Stimulated activated naive CD8-positive, alpha-beta T cell treated with anti-CD3 and anti-CD28 coated beads, Interleukin-15, Interleukin-2, amounts not matched to agents 100 ng/mL and 50 ng/mL, for 24 hours (primary cell): ENCODE measurements at regions not wholly inside any gene's neighbourhood (a gene's known extent, or its start where the extent isn't known, plus 50 kb on each side); places are given as distances from the start of the nearest gene placed in this dataset.
A peak's percentile ranks its signal among the peaks of the same experiment; 100 is the strongest.
"Not testable (repeated sequence)": the region's sequence is repeated elsewhere in the genome, so short reads cannot be mapped to it uniquely, and the experiment has no call there.

Experiments
- H3K27ac Mint-ChIP-seq: one replicate; pipeline ENCODE4 v1.8.0; 2021; ENCODE audit warnings: mild to moderate bottlenecking, mixed read lengths
- H3K27me3 Mint-ChIP-seq: one replicate; pipeline ENCODE4 v1.8.0; 2021; ENCODE audit warnings: mixed read lengths
- H3K36me3 Mint-ChIP-seq: one replicate; pipeline ENCODE4 v1.8.0; 2021; ENCODE audit warnings: low read depth, mixed read lengths
- H3K4me1 Mint-ChIP-seq: one replicate; pipeline ENCODE4 v1.8.0; 2021; ENCODE audit warnings: low read depth, mixed read lengths
- H3K4me3 Mint-ChIP-seq: one replicate; pipeline ENCODE4 v1.8.0; 2021; ENCODE audit warnings: mild to moderate bottlenecking, mixed read lengths
- H3K9me3 Mint-ChIP-seq: one replicate; pipeline ENCODE4 v1.8.0; 2021; ENCODE audit warnings: mixed read lengths

DNA sequence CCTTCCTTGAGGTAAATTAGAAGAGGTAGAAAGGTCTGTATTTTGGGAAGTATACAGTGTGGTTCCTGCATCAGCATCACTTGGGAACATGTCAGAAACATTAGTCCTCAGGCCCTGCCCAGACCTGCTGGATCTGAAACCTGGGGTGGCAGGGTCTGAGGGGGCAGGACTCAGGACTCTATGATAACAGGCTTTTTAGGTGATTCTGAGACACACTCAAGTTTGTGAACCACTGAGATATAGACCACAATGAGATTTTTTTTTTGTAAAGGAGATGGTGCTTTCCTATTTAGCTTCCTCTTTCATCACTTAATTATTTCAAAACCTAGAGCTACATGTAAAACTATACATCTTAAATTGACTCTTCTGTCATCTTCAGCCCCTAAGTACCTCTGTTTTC is 262.7 kb upstream of the SPOPL start:
- Mint-ChIP-seq H3K4me1 (peaks cover 11% of the 10 kb centered on the region), H3K27me3 (no peaks in the 10 kb centered on the region), H3K27ac (peak overlapping the region; percentile 46), H3K36me3 (no peaks in the 10 kb centered on the region), H3K9me3 (peaks cover 3% of the 10 kb centered on the region), H3K4me3 (no peak overlapping the region)

GRCh38 chr2:138239902-138240491 is 261.6 kb upstream of the SPOPL start:
- Mint-ChIP-seq H3K4me3 (no peak overlapping the region), H3K27ac (no peak overlapping the region), H3K4me1 (peaks cover 11% of the 10 kb centered on the region), H3K36me3 (no peaks in the 10 kb centered on the region), H3K9me3 (peaks cover 2% of the 10 kb centered on the region), H3K27me3 (no peaks in the 10 kb centered on the region)

DNA sequence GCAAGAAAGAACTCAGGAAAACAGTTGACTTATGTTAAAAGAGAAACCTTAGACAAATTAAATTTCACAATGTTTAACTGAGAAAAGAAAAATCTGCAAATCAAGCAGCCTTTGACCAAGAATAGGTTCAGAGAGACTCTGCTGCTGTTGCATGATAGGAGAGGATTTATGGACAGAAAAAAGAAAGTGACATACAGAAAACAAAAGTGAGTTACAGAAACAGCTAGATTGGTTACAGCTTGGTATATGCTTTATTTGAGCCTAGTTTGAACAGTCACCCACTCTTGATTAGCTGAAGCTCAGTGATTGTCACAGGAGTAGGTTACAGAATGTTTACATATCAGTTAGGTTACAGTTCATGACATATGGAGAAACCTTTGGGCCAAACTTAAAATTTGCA is 258.2 kb upstream of the SPOPL start:
- H3K9me3 Mint-ChIP-seq: no peaks in the 10 kb centered on the region
- no peak overlapping the region for H3K4me3 Mint-ChIP-seq
- H3K27ac Mint-ChIP-seq: no peak overlapping the region
- H3K4me1 Mint-ChIP-seq: peaks cover 11% of the 10 kb centered on the region
- H3K27me3 Mint-ChIP-seq: no peaks in the 10 kb centered on the region
- H3K36me3 Mint-ChIP-seq: no peaks in the 10 kb centered on the region

DNA sequence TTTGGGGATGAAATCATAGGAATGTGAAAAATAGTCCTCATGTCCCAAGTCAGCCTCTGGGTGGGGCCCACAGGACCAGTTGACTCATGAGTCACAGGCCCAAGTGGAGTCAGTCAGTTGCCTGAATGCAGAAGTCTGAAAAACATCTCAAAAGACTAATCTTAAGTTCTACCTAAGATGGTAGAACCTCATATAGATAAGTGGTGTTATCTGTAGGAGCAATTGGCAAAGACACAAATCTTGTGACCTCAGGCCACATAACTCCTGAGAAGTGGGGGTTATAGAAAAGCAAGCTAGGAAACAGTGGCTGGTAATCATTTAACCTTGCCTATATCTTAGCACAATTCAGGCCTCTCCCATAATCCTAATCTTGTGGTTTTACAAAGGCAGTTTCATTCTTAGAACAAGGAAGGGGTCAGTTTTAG is 257.1 kb upstream of the SPOPL start:
- H3K4me1 Mint-ChIP-seq: peaks cover 6% of the 10 kb centered on the region
- H3K36me3 Mint-ChIP-seq: no peaks in the 10 kb centered on the region
- no peaks in the 10 kb centered on the region for H3K27me3 Mint-ChIP-seq
- no peak overlapping the region for H3K27ac Mint-ChIP-seq
- no peak overlapping the region for H3K4me3 Mint-ChIP-seq
- H3K9me3 Mint-ChIP-seq: no peaks in the 10 kb centered on the region

- Mint-ChIP-seq H3K27me3 (no peaks in the 10 kb centered on the region), H3K4me1 (no peaks in the 10 kb centered on the region), H3K36me3 (no peaks in the 10 kb centered on the region), H3K9me3 (no peaks in the 10 kb centered on the region), H3K27ac (no peak overlapping the region), H3K4me3 (no peak overlapping the region)
Measured at GRCh38 chr2:138245310-138245709, 256.3 kb upstream of the SPOPL start.

DNA sequence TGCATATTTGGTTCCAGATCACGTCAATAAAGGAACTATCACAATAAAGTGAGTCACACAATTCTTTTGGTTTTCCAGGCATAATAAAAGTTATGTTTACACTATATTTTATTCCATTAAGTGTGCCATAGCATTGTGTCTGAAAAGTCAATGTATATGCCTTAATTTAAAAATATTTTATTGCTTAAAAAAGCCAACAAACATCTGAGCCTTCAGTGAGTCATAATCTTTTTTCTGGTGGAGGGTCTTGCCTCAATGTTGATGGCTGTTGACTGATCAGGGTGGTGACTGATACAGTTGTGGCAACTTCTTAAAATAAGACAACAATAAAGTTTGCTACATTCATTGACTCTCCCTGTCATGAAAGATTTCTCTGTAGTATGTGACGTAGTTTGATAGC is 254.3 kb upstream of the SPOPL start:
- Mint-ChIP-seq H3K4me1 (no peaks in the 10 kb centered on the region), H3K9me3 (no peaks in the 10 kb centered on the region), H3K36me3 (no peaks in the 10 kb centered on the region), H3K27ac (no peak overlapping the region), H3K4me3 (no peak overlapping the region), H3K27me3 (no peaks in the 10 kb centered on the region)

DNA sequence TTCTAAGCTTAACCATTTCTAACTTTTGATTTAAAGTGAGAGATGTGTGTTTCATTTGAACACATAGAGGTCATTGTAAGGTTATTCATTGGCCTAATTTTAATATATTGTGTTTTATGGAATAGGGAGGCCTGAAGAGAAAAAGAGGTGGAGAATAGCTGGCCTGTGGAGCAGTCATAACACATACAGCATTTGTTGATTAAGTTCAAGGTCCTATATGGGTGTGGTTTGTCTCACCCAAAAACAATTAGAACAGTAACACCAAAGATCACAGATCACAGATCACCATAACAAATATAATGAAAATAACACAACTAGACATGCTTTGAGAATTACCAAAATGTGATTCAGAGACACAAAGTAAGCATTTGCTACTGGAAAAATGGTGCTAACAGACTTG is 252.4 kb upstream of the SPOPL start:
- H3K4me3 Mint-ChIP-seq: no peak overlapping the region
- H3K27ac Mint-ChIP-seq: no peak overlapping the region
- H3K27me3 Mint-ChIP-seq: no peaks in the 10 kb centered on the region
- H3K9me3 Mint-ChIP-seq: peaks cover under 1% of the 10 kb centered on the region
- no peaks in the 10 kb centered on the region for H3K4me1 Mint-ChIP-seq
- no peaks in the 10 kb centered on the region for H3K36me3 Mint-ChIP-seq

DNA sequence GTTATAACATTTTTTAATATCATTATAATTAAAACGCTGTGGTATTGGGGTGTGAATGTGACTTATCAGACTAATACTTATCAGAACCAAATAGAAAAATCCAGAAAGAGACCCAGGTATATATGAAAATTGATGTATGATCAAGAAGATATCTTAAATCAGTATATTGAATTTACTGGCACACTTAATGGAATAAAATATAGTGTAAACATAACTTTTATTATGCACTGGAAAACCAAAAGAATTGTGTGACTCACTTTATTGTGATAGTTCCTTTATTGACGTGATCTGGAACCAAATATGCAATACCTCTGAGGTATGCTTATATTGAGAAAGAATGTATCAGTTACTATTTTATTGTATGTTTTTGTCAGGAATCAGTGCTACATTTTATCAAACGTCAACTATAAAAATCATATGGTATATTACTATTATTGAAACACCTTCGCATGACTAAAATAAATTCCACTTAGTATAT is 250.7 kb upstream of the SPOPL start:
- not testable (repeated sequence) for H3K9me3 Mint-ChIP-seq, H3K36me3 Mint-ChIP-seq, H3K27ac Mint-ChIP-seq

GRCh38 chr2:138252587-138252986 is 249.0 kb upstream of the SPOPL start:
- H3K9me3 Mint-ChIP-seq: peaks cover 13% of the 10 kb centered on the region
- H3K36me3 Mint-ChIP-seq: no peaks in the 10 kb centered on the region
- no peaks in the 10 kb centered on the region for H3K4me1 Mint-ChIP-seq
- no peak overlapping the region for H3K27ac Mint-ChIP-seq
- H3K4me3 Mint-ChIP-seq: no peak overlapping the region
- no peaks in the 10 kb centered on the region for H3K27me3 Mint-ChIP-seq

More for the DNA sequence above, 250.7 kb upstream of the SPOPL start:
- H3K4me1 Mint-ChIP-seq, H3K27me3 Mint-ChIP-seq, H3K4me3 Mint-ChIP-seq: not testable (repeated sequence)

DNA sequence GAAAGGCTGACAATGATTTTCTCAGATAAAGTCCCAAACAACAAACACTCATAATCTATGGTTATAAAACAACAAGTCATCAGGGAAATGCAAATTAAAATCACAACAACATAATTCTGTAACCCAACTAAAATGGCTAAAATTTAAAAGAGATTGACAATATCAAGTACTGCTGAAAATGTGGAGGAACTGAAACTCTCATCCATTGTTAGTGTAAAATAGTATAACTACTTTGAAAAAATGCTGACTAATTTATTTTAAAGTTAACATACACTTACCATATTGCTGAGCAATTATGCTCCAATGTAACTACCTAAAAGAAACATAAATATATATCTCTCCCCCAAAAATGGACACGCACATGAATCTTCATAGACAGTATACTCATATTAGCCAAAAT is 245.9 kb upstream of the SPOPL start:
- H3K27ac Mint-ChIP-seq: no peak overlapping the region

GRCh38 chr2:138267161-138267901 is 234.2 kb upstream of the SPOPL start:
- peaks cover 15% of the 10 kb centered on the region for H3K9me3 Mint-ChIP-seq
- no peaks in the 10 kb centered on the region for H3K36me3 Mint-ChIP-seq
- H3K4me1 Mint-ChIP-seq: peaks cover 6% of the 10 kb centered on the region
- H3K27ac Mint-ChIP-seq: no peak overlapping the region
- H3K4me3 Mint-ChIP-seq: no peak overlapping the region
- H3K27me3 Mint-ChIP-seq: peaks cover 3% of the 10 kb centered on the region

More for the DNA sequence above, 245.9 kb upstream of the SPOPL start:
- Mint-ChIP-seq H3K4me1 (no peaks in the 10 kb centered on the region), H3K4me3 (no peak overlapping the region), H3K27me3 (no peaks in the 10 kb centered on the region), H3K9me3 (peaks cover 24% of the 10 kb centered on the region), H3K36me3 (no peaks in the 10 kb centered on the region)

GRCh38 chr2:138267902-138268254 is 233.7 kb upstream of the SPOPL start:
- Mint-ChIP-seq H3K4me3 (no peak overlapping the region), H3K4me1 (peaks cover 6% of the 10 kb centered on the region), H3K27ac (no peak overlapping the region), H3K36me3 (no peaks in the 10 kb centered on the region), H3K9me3 (peaks cover 9% of the 10 kb centered on the region), H3K27me3 (peaks cover 3% of the 10 kb centered on the region)

- no peak overlapping the region for H3K4me3 Mint-ChIP-seq
- no peak overlapping the region for H3K27ac Mint-ChIP-seq
- no peaks in the 10 kb centered on the region for H3K36me3 Mint-ChIP-seq
- no peaks in the 10 kb centered on the region for H3K9me3 Mint-ChIP-seq
- peaks cover 1% of the 10 kb centered on the region for H3K27me3 Mint-ChIP-seq
- peaks cover 6% of the 10 kb centered on the region for H3K4me1 Mint-ChIP-seq
Measured at GRCh38 chr2:138269765-138270164, 231.8 kb upstream of the SPOPL start.

GRCh38 chr2:138271467-138271866 is 230.1 kb upstream of the SPOPL start:
- H3K36me3 Mint-ChIP-seq: no peaks in the 10 kb centered on the region
- H3K4me1 Mint-ChIP-seq: peaks cover 6% of the 10 kb centered on the region
- H3K27ac Mint-ChIP-seq: no peak overlapping the region
- no peaks in the 10 kb centered on the region for H3K9me3 Mint-ChIP-seq
- H3K27me3 Mint-ChIP-seq: no peaks in the 10 kb centered on the region
- no peak overlapping the region for H3K4me3 Mint-ChIP-seq

DNA sequence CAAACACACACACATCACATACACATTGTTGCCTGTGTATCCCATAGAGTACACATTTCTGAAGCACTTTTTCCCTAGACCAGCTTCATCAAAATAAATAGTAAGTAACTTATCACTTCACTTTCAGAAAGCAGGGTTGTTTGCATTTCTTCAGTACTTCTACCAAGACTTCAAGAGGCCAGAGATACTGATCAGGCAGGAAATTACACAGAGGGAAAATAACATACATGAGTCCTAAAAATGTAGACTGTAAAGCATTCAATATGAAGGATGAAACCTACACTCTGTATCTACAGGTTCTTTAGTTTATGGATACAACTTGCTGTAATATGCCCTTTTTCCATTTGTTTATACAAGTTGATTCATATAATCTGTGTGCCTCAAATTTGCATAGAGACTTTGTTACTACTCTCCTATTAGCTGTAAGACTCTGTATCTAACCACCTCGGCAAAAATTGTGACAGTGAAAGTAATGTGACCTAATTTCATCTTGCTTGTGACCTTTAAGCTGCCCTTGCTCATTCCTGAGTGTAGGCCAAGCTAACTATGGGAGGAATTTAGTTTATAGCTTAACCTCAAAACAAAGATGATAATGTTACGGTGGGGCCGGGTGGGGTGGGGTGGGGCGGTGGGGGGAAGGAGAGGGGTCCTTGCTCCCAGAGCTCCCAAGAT is 228.9 kb upstream of the SPOPL start:
- Mint-ChIP-seq H3K9me3 (no peaks in the 10 kb centered on the region), H3K4me1 (peaks cover 2% of the 10 kb centered on the region), H3K4me3 (no peak overlapping the region), H3K27me3 (no peaks in the 10 kb centered on the region), H3K36me3 (no peaks in the 10 kb centered on the region), H3K27ac (no peak overlapping the region)
